H1 (cell line): ENCODE measurements at regions not wholly inside any gene's neighbourhood (a gene's known extent, or its start where the extent isn't known, plus 50 kb on each side); places are given as distances from the start of the nearest gene placed in this dataset.

Experiments used
- CTCF ChIA-PET: fragments of 300-600 bp; sonication (Branson Sonifier 250); formaldehyde crosslinking; loops from one replicate; lab custom pipeline; 2021; ENCODE audit not compliant: partially characterized antibody; lab: Charles Lee
- POLR2A ChIA-PET: fragments of 300-600 bp; sonication (Branson Sonifier 250); formaldehyde crosslinking; loops from one replicate; lab custom pipeline; 2021; ENCODE audit warnings: inconsistent platforms; ENCODE audit not compliant: partially characterized antibody; lab: Charles Lee
- DNase-seq, 2 experiments: peaks; one replicate each; pipeline versions ENCODE4 v3.0.0 to v3.0.0-alpha.2; 2010 to 2022; ENCODE audit warnings: low spot score in 2 of 2, low read depth in 1 of 2, mixed read lengths in 1 of 2
- FAIRE-seq: peaks from 2 replicates; lab custom pipeline; 2011; peaks lifted over from hg19 to GRCh38; lab: Jason Lieb, UNC
- H2AFZ ChIP-seq: 2 replicates; pipeline ENCODE4 v1.8.1; 2012; ENCODE audit warnings: low read length, inconsistent platforms
- H2AK5ac ChIP-seq: 2 replicates; pipeline ENCODE4 v1.6.1; 2013; ENCODE audit warnings: low read depth, low read length
- H2BK120ac ChIP-seq: replicated peaks from 2 replicates; pipeline ENCODE3; 2013; ENCODE audit warnings: low read depth, low read length, inconsistent platforms
- H2BK12ac ChIP-seq: 2 replicates; pipeline ENCODE4 v1.6.1; 2013; ENCODE audit warnings: low read depth, low read length
- H2BK15ac ChIP-seq: 2 replicates; pipeline ENCODE4 v1.6.1; 2013; ENCODE audit warnings: low read length
- H2BK20ac ChIP-seq: 2 replicates; pipeline ENCODE4 v1.6.1; 2013; ENCODE audit warnings: low read length
- H2BK5ac ChIP-seq: 2 replicates; pipeline ENCODE4 v1.6.1; 2013; ENCODE audit warnings: low read depth, low read length
- H3K14ac ChIP-seq: 2 replicates; pipeline ENCODE4 v1.6.1; 2013; ENCODE audit warnings: inconsistent platforms; ENCODE audit not compliant: insufficient read length
- H3K18ac ChIP-seq: 2 replicates; pipeline ENCODE4 v1.6.1; 2013; ENCODE audit warnings: low read length; ENCODE audit errors: extremely low read depth
- H3K23ac ChIP-seq: 2 replicates; pipeline ENCODE4 v1.6.1; 2013; ENCODE audit warnings: inconsistent platforms; ENCODE audit not compliant: insufficient read length
- H3K23me2 ChIP-seq: 2 replicates; pipeline ENCODE4 v1.6.1; 2013; ENCODE audit warnings: low read depth, low read length
- H3K27ac ChIP-seq: 2 replicates; pipeline ENCODE4 v1.6.1; 2011; ENCODE audit warnings: low read depth, low read length, inconsistent platforms
- H3K27me3 ChIP-seq, 4 experiments: replicated peaks in 1 of 4; 1 replicate in 1 of 4; 2 replicates in 3 of 4; pipeline versions ENCODE4 v1.6.1 to v1.8.1; 2011 to 2013; ENCODE audit warnings: low read length in 3 of 4, mild to moderate bottlenecking in 3 of 4, inconsistent platforms in 2 of 4, mixed read lengths in 2 of 4, moderate library complexity in 1 of 4; ENCODE audit not compliant: control insufficient read depth in 3 of 4, insufficient read depth in 3 of 4; ENCODE audit errors: extremely low read depth in 1 of 4
- H3K36me3 ChIP-seq, 4 experiments: 2 replicates each; pipeline versions ENCODE4 v1.6.1 to v1.8.1; 2011 to 2013; ENCODE audit warnings: mild to moderate bottlenecking in 4 of 4, low read length in 3 of 4, moderate library complexity in 2 of 4, control low read depth in 1 of 4, inconsistent platforms in 1 of 4; ENCODE audit not compliant: insufficient read depth in 4 of 4, control insufficient read depth in 2 of 4
- H3K4ac ChIP-seq: replicated peaks from 2 replicates; pipeline ENCODE3; 2013; ENCODE audit warnings: low read length, low read depth, mixed read lengths, inconsistent platforms; ENCODE audit not compliant: insufficient read length
- H3K4me1 ChIP-seq, 4 experiments: replicated peaks in 1 of 4; 1 replicate in 1 of 4; 2 replicates in 3 of 4; pipeline versions ENCODE4 v1.6.1 to v1.8.1; 2011 to 2013; ENCODE audit warnings: low read length in 3 of 4, inconsistent platforms in 2 of 4, mixed read lengths in 1 of 4; ENCODE audit not compliant: insufficient read depth in 4 of 4, control insufficient read depth in 3 of 4
- H3K4me2 ChIP-seq, 2 experiments: 2 replicates each; pipeline versions ENCODE4 v1.6.1 to v1.8.1; 2011 to 2013; ENCODE audit warnings: low read depth in 2 of 2, low read length in 2 of 2, control low read depth in 1 of 2, inconsistent platforms in 1 of 2, mild to moderate bottlenecking in 1 of 2; ENCODE audit not compliant: insufficient read depth in 1 of 2
- H3K4me3 ChIP-seq, 4 experiments: fragments of 200-600, 300-600 bp in 1 of 4; sonication (generic), shearing (Covaris generic), sonication (Bioruptor Twin) in 1 of 4; 2 replicates each; pipeline versions ENCODE4 v1.5.1 to v1.8.1; 2011 to 2016; ENCODE audit warnings: low read length in 4 of 4, low read depth in 3 of 4, control low read depth in 2 of 4, inconsistent platforms in 2 of 4, mild to moderate bottlenecking in 2 of 4, mixed read lengths in 1 of 4, moderate library complexity in 1 of 4; ENCODE audit not compliant: insufficient read depth in 2 of 4; ENCODE audit errors: extremely low read depth in 1 of 4
- H3K56ac ChIP-seq: replicated peaks from 2 replicates; pipeline ENCODE3; 2013; ENCODE audit warnings: low read depth, mild to moderate bottlenecking, mixed read lengths, low read length, inconsistent platforms; ENCODE audit not compliant: insufficient read length
- H3K79me1 ChIP-seq: 2 replicates; pipeline ENCODE4 v1.6.1; 2013; ENCODE audit warnings: low read depth, low read length, control low read depth
- H3K79me2 ChIP-seq, 2 experiments: 2 replicates each; pipeline versions ENCODE4 v1.6.1 to v1.8.1; 2012 to 2013; ENCODE audit warnings: low read length in 2 of 2, mild to moderate bottlenecking in 2 of 2, inconsistent platforms in 1 of 2; ENCODE audit not compliant: insufficient read depth in 2 of 2, control insufficient read depth in 1 of 2
- H3K9ac ChIP-seq, 4 experiments: replicated peaks in 1 of 4; 1 replicate in 1 of 4; 2 replicates in 3 of 4; pipeline versions ENCODE4 v1.6.1 to v1.8.1; 2011 to 2013; ENCODE audit warnings: low read depth in 3 of 4, low read length in 3 of 4, control low read depth in 2 of 4, mild to moderate bottlenecking in 2 of 4, moderate library complexity in 2 of 4, inconsistent platforms in 1 of 4; ENCODE audit errors: extremely low read depth in 1 of 4
- H3K9me3 ChIP-seq, 2 experiments: 2 replicates each; pipeline versions ENCODE4 v1.6.1 to v1.8.1; 2012 to 2013; ENCODE audit warnings: mild to moderate bottlenecking in 2 of 2, moderate library complexity in 2 of 2, control low read depth in 1 of 2, inconsistent platforms in 1 of 2, low read depth in 1 of 2, low read length in 1 of 2, mixed read lengths in 1 of 2; ENCODE audit not compliant: insufficient read depth in 2 of 2
- H4K20me1 ChIP-seq, 2 experiments: replicated peaks in 1 of 2; 2 replicates each; pipeline versions ENCODE3 to v1.8.1; 2011 to 2013; ENCODE audit warnings: inconsistent platforms in 2 of 2, low read length in 2 of 2, mild to moderate bottlenecking in 1 of 2; ENCODE audit not compliant: insufficient read depth in 2 of 2, control insufficient read depth in 1 of 2
- H4K5ac ChIP-seq: 2 replicates; pipeline ENCODE4 v1.6.1; 2013; ENCODE audit warnings: low read length, low read depth, mixed read lengths, inconsistent platforms; ENCODE audit not compliant: insufficient read length
- H4K8ac ChIP-seq: 2 replicates; pipeline ENCODE4 v1.8.0; 2013; ENCODE audit warnings: mild to moderate bottlenecking, moderate library complexity, low read length, inconsistent platforms; ENCODE audit not compliant: insufficient read depth; ENCODE audit errors: extremely low read depth
- H4K91ac ChIP-seq: replicated peaks from 2 replicates; pipeline ENCODE3; 2013; ENCODE audit warnings: low read length, mixed read lengths, inconsistent platforms; ENCODE audit not compliant: insufficient read length
- ASH2L ChIP-seq: fragments of 200-600, 300-600 bp; sonication (generic); IDR thresholded peaks from one replicate; pipeline ENCODE4 v1.7.1; 2017; ENCODE audit warnings: low read length
- BACH1 ChIP-seq: IDR thresholded peaks from 2 replicates; pipeline ENCODE4 v1.6.1; 2012; ENCODE audit warnings: low read length, improper control_type of control experiment
- BRCA1 ChIP-seq: IDR thresholded peaks from 2 replicates; pipeline ENCODE4 v1.6.1; 2012; ENCODE audit warnings: low read depth, low read length, improper control_type of control experiment
- CBX5 ChIP-seq: fragments of 300-800, 300-1000 bp; sonication (generic); IDR thresholded peaks from 2 replicates; pipeline ENCODE4 v1.7.1; 2016; ENCODE audit warnings: antibody characterized with exemption, low read length, low read depth
- CHD1 ChIP-seq: IDR thresholded peaks from 2 replicates; pipeline ENCODE4 v1.6.1; 2012; ENCODE audit warnings: low read depth, low read length, improper control_type of control experiment
- CREB1 ChIP-seq: IDR thresholded peaks from 2 replicates; pipeline ENCODE4 v1.6.1; 2012; ENCODE audit warnings: inconsistent platforms
- FOSL1 ChIP-seq: IDR thresholded peaks from 2 replicates; pipeline ENCODE4 v1.6.1; 2011; ENCODE audit warnings: mild to moderate bottlenecking, low read depth, low read length, moderate library complexity; ENCODE audit not compliant: insufficient read depth
- PHF8 ChIP-seq: fragments of 200-600 bp; sonication (generic); conservative IDR thresholded peaks from 2 replicates; pipeline ENCODE4 v1.7.1; 2012; ENCODE audit warnings: low read depth, mild to moderate bottlenecking, inconsistent platforms, low read length, moderate library complexity
- SIRT6 ChIP-seq: IDR thresholded peaks from one replicate; pipeline ENCODE4 v1.7.1; 2012; ENCODE audit warnings: low read length, inconsistent platforms
- SIX5 ChIP-seq: IDR thresholded peaks from 2 replicates; pipeline ENCODE4 v1.6.1; 2011; ENCODE audit warnings: mild to moderate bottlenecking, low read depth, low read length
- SP2 ChIP-seq: IDR thresholded peaks from 2 replicates; pipeline ENCODE4 v1.6.1; 2012; ENCODE audit warnings: mild to moderate bottlenecking, low read length, inconsistent platforms
- TCF12 ChIP-seq: IDR thresholded peaks from 2 replicates; pipeline ENCODE4 v1.6.1; 2011; ENCODE audit warnings: low read depth, mild to moderate bottlenecking, low read length
- WGBS, 2 experiments: shearing (Covaris generic) in 1 of 2; methylation state at CpG; one replicate each; pipeline versions ENCODE4 v1.1.6 to v1.1.7; 2013 to 2015; ENCODE audit warnings: low lambda C conversion rate in 2 of 2, mixed read lengths in 2 of 2, inconsistent platforms in 1 of 2, low coverage in 1 of 2, missing lambda C conversion rate in 1 of 2; ENCODE audit not compliant: insufficient replicate concordance in 2 of 2, insufficient coverage in 1 of 2, insufficient read length in 1 of 2; ENCODE audit errors: extremely low coverage in 1 of 2, missing lambda C conversion rate in 1 of 2; 5-methylcytosine and 5-hydroxymethylcytosine counted together

GRCh38 chr3:120532969-120533368 lies 63.2 kb upstream of the NDUFB4 start:
- Histone ChIP-seq H2BK15ac (no peak overlapping the region), H3K79me2 (no peaks in the 10 kb centered on the region), H3K4me1 (no peaks in the 10 kb centered on the region), H3K27ac (no peak overlapping the region), H2BK5ac (no peak overlapping the region), H2AK5ac (no peak overlapping the region), H3K23ac (no peak overlapping the region), H3K4me3 (no peak overlapping the region), H3K4ac (no peak overlapping the region), H3K56ac (no peak overlapping the region), H3K9me3 (peaks cover 0 to 3% of the 10 kb centered on the region in 2 experiments; a peak in 1 of 4 replicates), H3K27me3 (no peaks in the 10 kb centered on the region), H3K4me2 (no peak overlapping the region), H3K79me1 (no peaks in the 10 kb centered on the region), H4K20me1 (no peaks in the 10 kb centered on the region), H3K14ac (no peak overlapping the region), H2BK12ac (no peak overlapping the region), H4K8ac (no peak overlapping the region), H3K36me3 (no peaks in the 10 kb centered on the region), H3K23me2 (no peaks in the 10 kb centered on the region), H2BK20ac (no peak overlapping the region), H4K5ac (no peak overlapping the region), H3K9ac (no peak overlapping the region), H2AFZ (no peak overlapping the region), H4K91ac (no peak overlapping the region), H3K18ac (no peak overlapping the region), H2BK120ac (no peak overlapping the region)
- TF ChIP-seq ASH2L (no peak), TCF12 (no peak), BACH1 (no peak), PHF8 (no peak), CHD1 (no peak), FOSL1 (no peak), BRCA1 (no peak), CBX5 (no peak), SP2 (no peak), CREB1 (no peak), SIX5 (no peak), SIRT6 (no peak)
- POLR2A ChIA-PET = no interaction called here
- no peak for FAIRE-seq
- DNase-seq = no peak
- WGBS, 2 experiments = 90% methylated on average over 2 of the region's 2 CpGs; no CpG with 5 or more reads in 1 of the 2 experiments
- CTCF ChIA-PET = no interaction called here
